ENCODE measurements at regions not wholly inside any gene's neighbourhood (a gene's known extent, or its start where the extent isn't known, plus 50 kb on each side); places are given as distances from the start of the nearest gene placed in this dataset.

GRCh38 chr5:56585999-56586691, 229.2 kb upstream of the MAP3K1 start:
- Histone ChIP-seq H3K36me3 (no peaks in the 10 kb centered on the region), H3K27ac (peak overlapping the region in 3 of 4 donors; percentile 2 to 74 (median 47)), H3K4me3 (peak overlapping the region in 2 of 4 donors; percentile 9 to 27), H3K4me1 (peaks cover 15 to 27% (median 23%) of the 10 kb centered on the region in 4 donors), H3K27me3 (no peaks in the 10 kb centered on the region), H3K9me3 (no peaks in the 10 kb centered on the region)
- DNase-seq (no peak), ATAC-seq (ENCODE audit: low FRiP score in 2 of 2) (peak; percentile 52 to 64)
- 31 to 32% methylated on average over 14 of the region's 14 CpGs for WGBS, 2 donors
- TF ChIP-seq, protein P1, sequence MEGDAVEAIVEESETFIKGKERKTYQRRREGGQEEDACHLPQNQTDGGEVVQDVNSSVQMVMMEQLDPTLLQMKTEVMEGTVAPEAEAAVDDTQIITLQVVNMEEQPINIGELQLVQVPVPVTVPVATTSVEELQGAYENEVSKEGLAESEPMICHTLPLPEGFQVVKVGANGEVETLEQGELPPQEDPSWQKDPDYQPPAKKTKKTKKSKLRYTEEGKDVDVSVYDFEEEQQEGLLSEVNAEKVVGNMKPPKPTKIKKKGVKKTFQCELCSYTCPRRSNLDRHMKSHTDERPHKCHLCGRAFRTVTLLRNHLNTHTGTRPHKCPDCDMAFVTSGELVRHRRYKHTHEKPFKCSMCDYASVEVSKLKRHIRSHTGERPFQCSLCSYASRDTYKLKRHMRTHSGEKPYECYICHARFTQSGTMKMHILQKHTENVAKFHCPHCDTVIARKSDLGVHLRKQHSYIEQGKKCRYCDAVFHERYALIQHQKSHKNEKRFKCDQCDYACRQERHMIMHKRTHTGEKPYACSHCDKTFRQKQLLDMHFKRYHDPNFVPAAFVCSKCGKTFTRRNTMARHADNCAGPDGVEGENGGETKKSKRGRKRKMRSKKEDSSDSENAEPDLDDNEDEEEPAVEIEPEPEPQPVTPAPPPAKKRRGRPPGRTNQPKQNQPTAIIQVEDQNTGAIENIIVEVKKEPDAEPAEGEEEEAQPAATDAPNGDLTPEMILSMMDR (IDR thresholded peaks at IDR 0.05): no peak
- peak; percentile 11 to 65 for TF ChIP-seq POLR2AphosphoS5 (IDR thresholded peaks at IDR 0.05)

- Histone ChIP-seq H3K27me3 (no peaks in the 10 kb centered on the region), H3K36me3 (no peaks in the 10 kb centered on the region), H3K27ac (no peak overlapping the region), H3K4me3 (no peak overlapping the region), H3K9me3 (no peaks in the 10 kb centered on the region), H3K4me1 (peaks cover 15 to 27% (median 23%) of the 10 kb centered on the region in 4 donors)
- ATAC-seq (ENCODE audit: low FRiP score in 2 of 2) (peak in 1 of 2 donors; percentile 14), DNase-seq (no peak)
- 70 to 82% methylated on average over 2 of the region's 2 CpGs for WGBS, 2 donors
- TF ChIP-seq POLR2AphosphoS5 (IDR thresholded peaks at IDR 0.05) (no peak), EP300 (IDR thresholded peaks at IDR 0.05) (no peak), POLR2A (IDR thresholded peaks at IDR 0.05) (no peak)
- TF ChIP-seq, protein P1 (IDR thresholded peaks at IDR 0.05): no peak
Measured at GRCh38 chr5:56585461-56585860, 229.9 kb upstream of the MAP3K1 start.

- Histone ChIP-seq H3K27me3 (no peaks in the 10 kb centered on the region), H3K9me3 (no peaks in the 10 kb centered on the region), H3K4me1 (peaks cover 9 to 13% (median 10%) of the 10 kb centered on the region in 4 donors), H3K36me3 (no peaks in the 10 kb centered on the region), H3K4me3 (no peak overlapping the region), H3K27ac (no peak overlapping the region)
- ATAC-seq (ENCODE audit: low FRiP score in 2 of 2) (no peak), DNase-seq (no peak)
- 85 to 88% methylated on average over 1 of the region's 1 CpG for WGBS, 2 donors
- TF ChIP-seq, protein P1 (IDR thresholded peaks at IDR 0.05): no peak
- TF ChIP-seq EP300 (IDR thresholded peaks at IDR 0.05) (no peak), POLR2A (IDR thresholded peaks at IDR 0.05) (no peak), POLR2AphosphoS5 (IDR thresholded peaks at IDR 0.05) (no peak)
Measured at GRCh38 chr5:56581426-56581825, 233.9 kb upstream of the MAP3K1 start.

DNA sequence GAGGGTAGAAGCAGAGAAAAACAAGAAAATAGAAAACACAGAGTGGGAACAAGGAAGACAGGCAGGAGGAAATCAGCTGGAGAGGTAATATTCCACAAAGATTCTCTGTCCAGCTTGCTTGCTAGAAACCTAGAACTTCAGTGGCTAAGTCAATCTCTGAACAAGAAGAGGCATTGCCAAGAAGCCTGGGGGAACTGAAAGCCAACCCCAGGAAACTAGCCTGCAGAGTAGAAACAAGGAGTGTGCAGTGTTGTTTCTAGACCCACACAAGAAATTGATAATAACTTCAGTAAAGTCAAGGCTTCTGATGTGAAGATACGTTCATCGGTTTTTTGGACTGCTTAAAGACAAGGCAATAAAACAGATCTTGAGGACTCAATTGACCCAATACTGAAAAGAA, 234.5 kb upstream of the MAP3K1 start:
- Histone ChIP-seq H3K36me3 (no peaks in the 10 kb centered on the region), H3K4me1 (peaks cover 5 to 7% (median 7%) of the 10 kb centered on the region in 4 donors), H3K27me3 (no peaks in the 10 kb centered on the region), H3K27ac (no peak overlapping the region), H3K9me3 (no peaks in the 10 kb centered on the region), H3K4me3 (no peak overlapping the region)
- ATAC-seq (ENCODE audit: low FRiP score in 2 of 2): no peak
- TF ChIP-seq EP300 (IDR thresholded peaks at IDR 0.05) (no peak), POLR2AphosphoS5 (IDR thresholded peaks at IDR 0.05) (no peak), POLR2A (IDR thresholded peaks at IDR 0.05) (no peak)
- TF ChIP-seq, protein P1 (IDR thresholded peaks at IDR 0.05): no peak
- 92 to 95% methylated on average over 2 of the region's 2 CpGs for WGBS, 2 donors
- no peak for DNase-seq

GRCh38 chr5:56575821-56576220, 239.5 kb upstream of the MAP3K1 start:
- no peaks in the 10 kb centered on the region for H3K36me3 ChIP-seq
- no peak overlapping the region for H3K27ac ChIP-seq
- DNase-seq: no peak
- TF ChIP-seq EP300 (IDR thresholded peaks at IDR 0.05): no peak
- TF ChIP-seq POLR2A (IDR thresholded peaks at IDR 0.05): no peak
- TF ChIP-seq, protein P1 (IDR thresholded peaks at IDR 0.05): no peak
- TF ChIP-seq POLR2AphosphoS5 (IDR thresholded peaks at IDR 0.05): no peak
- H3K4me1 ChIP-seq: no peaks in the 10 kb centered on the region
- no peaks in the 10 kb centered on the region for H3K27me3 ChIP-seq
- no peak overlapping the region for H3K4me3 ChIP-seq
- no peaks in the 10 kb centered on the region for H3K9me3 ChIP-seq
- ATAC-seq (ENCODE audit: low FRiP score in 2 of 2): no peak

Data from upper lobe of left lung (tissue), 6 donors.